NCI-H1436 treated with DMSO at 0.1 percent for 48 hours (cell line): ENCODE measurements at regions not wholly inside any gene's neighbourhood (a gene's known extent, or its start where the extent isn't known, plus 50 kb on each side); places are given as distances from the start of the nearest gene placed in this dataset.

Source experiments
- DNase-seq: peaks from one replicate; lab custom pipeline; 2025; lab: John Stamatoyannopoulos, UW

GRCh38 chr3:113096188-113096892 is 105.6 kb downstream of the GTPBP8 start:
- no peak for DNase-seq

DNA sequence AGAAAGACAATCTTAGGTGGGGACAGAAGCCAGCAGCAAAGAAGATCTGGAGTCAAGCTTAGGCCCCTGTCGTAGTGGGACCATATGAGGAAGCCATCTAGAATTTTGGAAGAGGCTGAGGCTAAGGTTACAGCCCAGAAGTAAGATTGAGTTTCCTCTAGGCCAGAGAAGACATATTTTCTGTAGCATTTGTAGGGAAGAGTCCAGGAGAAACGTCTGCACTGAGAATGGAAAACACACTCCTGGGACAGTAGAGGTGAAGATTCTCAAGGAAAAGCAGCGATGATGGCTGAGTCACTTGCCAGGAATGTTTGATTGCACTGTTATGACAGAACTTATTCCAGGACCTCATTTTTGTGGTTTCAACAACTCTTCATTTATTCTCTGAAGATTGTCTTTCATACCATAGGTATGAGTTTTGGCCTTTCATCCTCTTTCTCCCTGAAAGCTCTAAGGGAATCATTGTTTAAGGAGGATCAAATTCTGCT is 107.2 kb downstream of the GTPBP8 start:
- no peak for DNase-seq

DNA sequence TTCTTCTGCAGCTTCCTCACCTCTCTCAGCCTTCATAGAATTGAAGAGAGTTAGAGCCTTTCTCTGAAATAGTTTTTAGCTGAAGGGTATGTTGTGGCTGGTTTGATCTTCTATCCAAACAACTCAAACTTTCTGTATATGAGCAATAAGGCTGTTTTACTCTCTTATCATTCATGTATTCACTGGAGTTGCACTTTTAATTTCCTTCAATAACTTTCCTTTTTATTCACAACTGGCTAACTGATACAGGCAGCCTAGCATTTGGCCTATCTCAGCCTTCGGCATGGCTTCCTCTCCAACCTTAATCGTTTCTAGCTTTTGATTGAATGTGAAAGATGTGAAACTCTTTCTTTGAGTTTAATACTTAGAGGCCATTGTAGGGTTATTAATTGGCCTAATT is 109.3 kb downstream of the GTPBP8 start:
- DNase-seq, result no peak

DNA sequence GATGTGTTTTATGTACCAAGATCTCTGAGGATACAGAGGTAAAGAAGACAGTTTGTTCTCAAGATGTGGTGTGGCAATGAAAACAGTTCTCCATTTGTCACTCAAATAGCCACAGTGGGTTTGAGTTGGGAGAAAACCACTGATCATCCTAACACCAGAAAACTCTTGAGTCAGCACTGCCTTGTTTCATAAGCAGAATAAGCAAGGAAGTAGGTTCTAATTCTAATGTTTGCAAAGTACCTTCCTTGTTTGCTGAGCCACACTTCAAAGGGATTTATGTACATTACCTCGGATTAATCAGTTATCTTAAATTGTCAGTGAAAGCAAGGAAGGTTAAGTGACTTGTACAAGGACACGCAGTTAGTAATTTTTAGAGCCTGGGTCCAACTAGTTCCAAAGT is 107.8 kb upstream of the BOC start:
- no peak for DNase-seq

GRCh38 chr3:113104357-113105092 is 106.8 kb upstream of the BOC start:
- no peak for DNase-seq

GRCh38 chr3:113105093-113105449 is 106.3 kb upstream of the BOC start:
- no peak for DNase-seq

- DNase-seq, result no peak
Observed at GRCh38 chr3:113105966-113106660, 105.2 kb upstream of the BOC start.

- no peak for DNase-seq
Observed at GRCh38 chr3:113110267-113110666, 101.1 kb upstream of the BOC start.

GRCh38 chr3:113111011-113111707 is 100.2 kb upstream of the BOC start:
- DNase-seq, result no peak

- DNase-seq, result no peak
Observed at GRCh38 chr3:113113361-113113760, 98.0 kb upstream of the BOC start.

DNA sequence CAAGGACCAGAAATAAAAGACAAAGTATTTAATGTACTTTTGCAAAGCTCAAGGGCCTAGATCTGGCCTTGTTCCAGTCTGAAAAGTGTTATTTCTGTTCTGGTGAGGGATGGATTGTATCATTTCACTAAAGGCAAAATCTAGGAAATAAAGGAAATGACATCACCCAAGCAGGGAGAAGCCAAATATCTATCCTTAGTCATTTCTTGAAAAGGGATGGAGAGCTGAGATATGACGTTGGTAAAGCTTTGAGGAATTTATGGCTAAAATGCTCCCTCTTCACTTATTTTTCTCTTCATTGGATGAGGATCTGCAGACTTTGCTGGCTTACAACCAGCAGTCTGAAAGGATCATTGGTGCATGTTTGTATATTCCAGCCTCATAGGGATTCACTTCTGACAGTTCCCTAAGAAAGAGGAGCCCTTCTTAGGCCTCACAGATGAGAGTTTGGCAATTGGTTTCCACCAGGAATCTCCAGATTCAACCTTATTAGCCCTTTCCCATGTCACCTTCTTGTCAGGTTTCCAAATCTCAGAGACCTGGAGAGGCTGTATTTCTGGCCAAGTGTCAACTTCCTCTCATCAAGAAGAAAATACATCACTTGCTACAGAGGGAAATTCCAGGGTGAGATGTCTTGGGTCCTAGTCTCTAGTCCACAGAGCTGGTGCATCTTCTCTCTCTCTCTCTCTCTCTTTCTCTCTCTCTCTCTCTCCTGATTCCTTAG is 93.7 kb upstream of the BOC start:
- no peak for DNase-seq

- no peak for DNase-seq
Observed at GRCh38 chr3:113118336-113118735, 93.0 kb upstream of the BOC start.

GRCh38 chr3:113124256-113124830 is 87.0 kb upstream of the BOC start:
- DNase-seq, result peak; percentile 28

- DNase-seq, result no peak
Observed at GRCh38 chr3:113125951-113126350, 85.4 kb upstream of the BOC start.

DNA sequence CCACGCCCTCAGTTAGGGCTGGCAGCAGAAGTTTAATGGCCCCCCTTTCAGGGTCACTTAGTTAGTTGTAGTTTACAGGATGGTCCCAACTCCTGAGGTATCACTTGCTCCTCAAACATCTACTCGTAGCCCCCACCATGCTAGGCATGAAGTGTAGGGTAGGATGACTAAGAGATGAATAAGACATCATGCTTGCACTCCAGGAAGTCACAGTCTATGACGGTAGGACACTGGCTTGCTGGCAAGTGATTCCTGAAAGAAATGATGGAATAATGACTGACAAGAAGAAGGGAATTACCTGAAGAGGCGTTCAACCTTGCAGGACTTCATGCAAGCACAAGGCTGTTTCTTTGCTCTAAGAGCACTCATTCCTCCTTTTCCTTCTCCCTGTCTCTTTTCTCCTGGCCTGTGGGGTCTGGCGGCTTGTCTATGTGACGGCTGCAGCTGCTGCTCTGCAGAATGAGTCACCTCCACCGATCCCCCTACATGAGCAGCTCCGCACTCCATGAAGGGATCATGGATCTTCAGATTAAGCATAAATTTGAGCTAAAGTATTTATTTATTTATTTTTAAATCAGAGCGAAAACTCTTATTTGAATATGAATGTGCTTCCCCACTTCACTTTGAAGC is 82.9 kb upstream of the BOC start:
- no peak for DNase-seq

DNA sequence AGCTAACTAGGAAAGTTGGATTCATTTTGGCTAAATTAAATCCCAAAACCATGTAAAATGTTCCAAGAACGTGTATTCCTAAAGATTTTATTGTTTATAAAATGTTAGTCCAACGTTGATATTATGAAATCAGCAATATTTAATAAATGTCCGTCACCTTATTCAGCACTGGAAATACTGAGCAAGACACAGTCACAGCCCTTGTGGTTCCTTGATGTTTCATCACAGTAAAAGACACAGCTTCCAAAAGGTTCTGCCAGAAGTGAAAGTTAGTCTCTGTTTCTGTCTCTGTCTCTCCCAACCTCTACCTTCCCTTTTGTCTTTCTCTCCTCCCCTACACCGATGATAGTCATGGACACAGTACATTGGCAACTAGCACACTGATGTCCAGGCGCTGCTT is 82.2 kb upstream of the BOC start:
- DNase-seq, result no peak

- DNase-seq, result no peak
Observed at GRCh38 chr3:113132571-113132996, 78.8 kb upstream of the BOC start.

DNA sequence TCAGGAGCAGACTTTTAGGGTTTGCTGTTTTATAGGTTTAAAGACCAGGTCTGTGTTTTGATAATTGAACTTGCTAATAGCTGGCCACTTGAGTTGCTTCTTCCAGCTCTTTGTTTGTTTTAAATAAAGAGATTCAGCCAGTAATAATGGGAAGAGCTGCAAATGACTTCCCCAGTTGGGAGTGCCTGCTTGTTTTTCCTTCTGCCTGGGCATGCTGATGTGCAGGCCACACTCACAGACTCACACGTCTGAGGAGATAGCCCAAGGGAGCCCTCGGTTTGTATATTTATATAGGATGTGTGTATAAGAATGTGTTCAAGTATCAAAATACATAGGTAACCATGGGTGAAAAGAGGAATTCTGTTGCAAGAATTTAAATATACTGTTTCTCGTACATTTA is 78.2 kb upstream of the BOC start:
- DNase-seq, result no peak

- DNase-seq, result no peak
Observed at GRCh38 chr3:113136071-113136470, 75.3 kb upstream of the BOC start.

- no peak for DNase-seq
Observed at GRCh38 chr3:113136544-113136943, 74.8 kb upstream of the BOC start.
